H9 (cell line): ENCODE measurements at regions not wholly inside any gene's neighbourhood (a gene's known extent, or its start where the extent isn't known, plus 50 kb on each side); places are given as distances from the start of the nearest gene placed in this dataset.

ENCODE experiments used
- DNase-seq: peaks from one replicate; pipeline ENCODE4 v3.0.0-alpha.2; 2017
- H2AFZ ChIP-seq: one replicate; pipeline ENCODE4 v1.6.1; 2013; ENCODE audit warnings: mild to moderate bottlenecking, low read length, control low read depth, moderate library complexity
- H2AK5ac ChIP-seq: 2 replicates; pipeline ENCODE4 v1.6.1; 2013; ENCODE audit warnings: low read length, control low read depth, mixed read lengths; ENCODE audit not compliant: insufficient read length
- H2BK120ac ChIP-seq: one replicate; pipeline ENCODE4 v1.6.1; 2013; ENCODE audit warnings: low read depth, mild to moderate bottlenecking, low read length, control low read depth, inconsistent platforms; ENCODE audit not compliant: poor library complexity, severe bottlenecking
- H2BK12ac ChIP-seq: 2 replicates; pipeline ENCODE4 v1.6.1; 2013; ENCODE audit warnings: low read length, control low read depth, mixed read lengths, low read depth; ENCODE audit not compliant: insufficient read length
- H2BK15ac ChIP-seq: 2 replicates; pipeline ENCODE4 v1.6.1; 2013; ENCODE audit warnings: low read depth, low read length, control low read depth
- H2BK20ac ChIP-seq: one replicate; pipeline ENCODE4 v1.6.1; 2013; ENCODE audit warnings: low read depth, mild to moderate bottlenecking, low read length, control low read depth, inconsistent platforms; ENCODE audit not compliant: poor library complexity, severe bottlenecking
- H2BK5ac ChIP-seq: 2 replicates; pipeline ENCODE4 v1.6.1; 2013; ENCODE audit warnings: low read length, control low read depth, mixed read lengths; ENCODE audit not compliant: insufficient read length
- H3K14ac ChIP-seq: 2 replicates; pipeline ENCODE4 v1.6.1; 2013; ENCODE audit warnings: low read length, control low read depth; ENCODE audit not compliant: insufficient read depth
- H3K18ac ChIP-seq: 2 replicates; pipeline ENCODE4 v1.6.1; 2013; ENCODE audit warnings: low read depth, mild to moderate bottlenecking, mixed read lengths, low read length, control low read depth; ENCODE audit not compliant: insufficient read length
- H3K23ac ChIP-seq: 2 replicates; pipeline ENCODE4 v1.6.1; 2013; ENCODE audit warnings: low read length, control low read depth, mixed read lengths, low read depth; ENCODE audit not compliant: insufficient read length
- H3K23me2 ChIP-seq: 2 replicates; pipeline ENCODE4 v1.6.1; 2013; ENCODE audit warnings: low read depth, mild to moderate bottlenecking, mixed read lengths, low read length, control low read depth; ENCODE audit not compliant: insufficient read length, poor library complexity, severe bottlenecking
- H3K27ac ChIP-seq: 2 replicates; pipeline ENCODE4 v1.5.1; 2013; ENCODE audit warnings: low read length, control low read depth, mixed read lengths, low read depth; ENCODE audit not compliant: insufficient read length
- H3K27me3 ChIP-seq: 2 replicates; pipeline ENCODE4 v1.6.1; 2013; ENCODE audit warnings: low read length, control low read depth, inconsistent platforms; ENCODE audit not compliant: insufficient read depth
- H3K4ac ChIP-seq: 2 replicates; pipeline ENCODE4 v1.6.1; 2013; ENCODE audit warnings: low read depth, mild to moderate bottlenecking, control low read depth, inconsistent platforms, low read length, moderate library complexity
- H3K4me1 ChIP-seq: 2 replicates; pipeline ENCODE4 v1.6.1; 2013; ENCODE audit warnings: low read length, control low read depth, inconsistent platforms; ENCODE audit not compliant: insufficient read depth
- H3K4me2 ChIP-seq: 2 replicates; pipeline ENCODE4 v1.6.1; 2013; ENCODE audit warnings: low read length, control low read depth, mixed read lengths; ENCODE audit not compliant: insufficient read length, insufficient read depth
- H3K56ac ChIP-seq: 2 replicates; pipeline ENCODE4 v1.6.1; 2013; ENCODE audit warnings: low read depth, mild to moderate bottlenecking, mixed read lengths, low read length, control low read depth; ENCODE audit not compliant: insufficient read length
- H3K79me1 ChIP-seq: 2 replicates; pipeline ENCODE4 v1.6.1; 2013; ENCODE audit warnings: low read depth, mild to moderate bottlenecking, moderate library complexity, low read length, control low read depth, inconsistent platforms; ENCODE audit not compliant: insufficient read depth, poor library complexity, severe bottlenecking
- H3K79me2 ChIP-seq: 2 replicates; pipeline ENCODE4 v1.6.1; 2013; ENCODE audit warnings: low read length, control low read depth, inconsistent platforms; ENCODE audit not compliant: insufficient read depth
- H3K9ac ChIP-seq: 2 replicates; pipeline ENCODE4 v1.6.1; 2013; ENCODE audit warnings: low read length, control low read depth, mixed read lengths; ENCODE audit not compliant: insufficient read length; ENCODE audit errors: extremely low read depth
- H3K9me3 ChIP-seq: one replicate; pipeline ENCODE4 v1.6.1; 2013; ENCODE audit warnings: low read depth, low read length, inconsistent platforms; ENCODE audit not compliant: control insufficient read depth
- H3T11ph ChIP-seq: one replicate; pipeline ENCODE4 v1.6.1; 2013; ENCODE audit warnings: mild to moderate bottlenecking, low read length, control low read depth, inconsistent platforms
- H4K20me1 ChIP-seq: one replicate; pipeline ENCODE4 v1.6.1; 2013; ENCODE audit not compliant: control insufficient read depth, insufficient read length, insufficient read depth
- H4K5ac ChIP-seq: 2 replicates; pipeline ENCODE4 v1.6.1; 2013; ENCODE audit warnings: low read depth, mild to moderate bottlenecking, mixed read lengths, low read length, control low read depth; ENCODE audit not compliant: insufficient read length
- H4K8ac ChIP-seq: replicated peaks from 2 replicates; pipeline ENCODE4 v1.6.1; 2013; ENCODE audit warnings: low read length, control low read depth, mixed read lengths, low read depth; ENCODE audit not compliant: insufficient read length
- H4K91ac ChIP-seq: 2 replicates; pipeline ENCODE4 v1.6.1; 2013; ENCODE audit warnings: low read depth, mild to moderate bottlenecking, moderate library complexity, mixed read lengths, low read length, control low read depth; ENCODE audit not compliant: insufficient read length
- H3K27ac Mint-ChIP-seq, 3 experiments: 2 replicates in 2 of 3; 3 replicates in 1 of 3; pipeline ENCODE4 v1.8.0; 2020 to 2021; ENCODE audit warnings: mixed read lengths in 3 of 3, mild to moderate bottlenecking in 1 of 3, moderate library complexity in 1 of 3
- H3K27me3 Mint-ChIP-seq: 2 replicates; pipeline ENCODE4 v1.8.0; 2021; ENCODE audit warnings: low read depth, mild to moderate bottlenecking, moderate library complexity, mixed read lengths
- H3K36me3 Mint-ChIP-seq, 3 experiments: 2 replicates in 2 of 3; 3 replicates in 1 of 3; pipeline ENCODE4 v1.8.0; 2020 to 2021; ENCODE audit warnings: low read depth in 3 of 3, mixed read lengths in 3 of 3; ENCODE audit not compliant: insufficient read depth in 1 of 3
- H3K4me1 Mint-ChIP-seq, 2 experiments: 2 replicates each; pipeline ENCODE4 v1.8.0; 2020; ENCODE audit warnings: mixed read lengths in 2 of 2
- H3K4me3 Mint-ChIP-seq, 2 experiments: 2 replicates in 1 of 2; 3 replicates in 1 of 2; pipeline ENCODE4 v1.8.0; 2020 to 2021; ENCODE audit warnings: mild to moderate bottlenecking in 2 of 2, mixed read lengths in 2 of 2, moderate library complexity in 1 of 2
- H3K9me3 Mint-ChIP-seq, 2 experiments: 2 replicates in 1 of 2; 3 replicates in 1 of 2; pipeline ENCODE4 v1.8.0; 2020; ENCODE audit warnings: mild to moderate bottlenecking in 2 of 2, mixed read lengths in 2 of 2, moderate library complexity in 1 of 2
- WGBS: extraction: QIAGEN DNeasy Blood & Tissue Kit; methylation state at CpG from one replicate; pipeline ENCODE4 v1.1.7; 2013; ENCODE audit warnings: missing lambda C conversion rate, low lambda C conversion rate, mixed read lengths; ENCODE audit not compliant: insufficient read length; ENCODE audit errors: extremely low coverage; 5-methylcytosine and 5-hydroxymethylcytosine counted together
- TF ChIP-seq, protein P1 (sequence below): fragments of 200-600 bp; sonication (generic); conservative IDR thresholded peaks from 3 replicates; pipeline ENCODE4 v1.8.0; 2021; ENCODE audit warnings: antibody characterized with exemption, mild to moderate bottlenecking

DNA sequence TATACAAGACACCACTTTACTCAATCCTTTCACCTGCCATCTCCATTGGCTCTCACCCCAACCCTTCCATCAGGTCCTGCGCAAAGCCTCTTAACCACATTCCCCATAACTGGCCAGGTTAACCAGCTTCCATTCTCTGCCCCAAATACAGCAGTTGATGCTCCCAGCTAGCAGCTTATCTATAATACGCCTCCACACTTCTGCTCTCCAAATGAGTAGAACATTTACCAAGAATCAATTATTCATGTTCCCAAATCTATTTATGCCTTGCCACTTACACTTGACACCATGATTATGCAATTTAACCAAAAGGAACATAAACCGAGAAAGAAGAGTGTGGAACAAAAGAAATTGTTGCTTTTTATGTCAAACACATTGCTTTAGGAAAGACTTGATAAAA lies 103.7 kb upstream of the TPM1 start:
- H3K4ac ChIP-seq = no peak overlapping the region
- no peak overlapping the region for H3K27ac ChIP-seq
- H3K79me1 ChIP-seq = no peaks in the 10 kb centered on the region
- no peak overlapping the region for H2AK5ac ChIP-seq
- Mint-ChIP-seq H3K36me3 (no peaks in the 10 kb centered on the region), H3K9me3 (no peaks in the 10 kb centered on the region), H3K4me3 (no peak overlapping the region), H3K4me1 (peaks cover 17 to 24% of the 10 kb centered on the region in 2 experiments), H3K27me3 (no peaks in the 10 kb centered on the region; the same call in 1 of the 2 replicates), H3K27ac (no peak overlapping the region)
- H3T11ph ChIP-seq = no peak overlapping the region
- no peak overlapping the region for H3K23ac ChIP-seq
- H3K4me1 ChIP-seq = no peaks in the 10 kb centered on the region
- 0 out of 2 replicates have a peak, but pooled peaks cover 2% of the 10 kb centered on the region for H3K79me2 ChIP-seq
- H3K23me2 ChIP-seq = no peaks in the 10 kb centered on the region
- no peak overlapping the region for H3K4me2 ChIP-seq
- H4K5ac ChIP-seq = no peak overlapping the region
- H3K9me3 ChIP-seq = no peaks in the 10 kb centered on the region
- TF ChIP-seq, protein P1, sequence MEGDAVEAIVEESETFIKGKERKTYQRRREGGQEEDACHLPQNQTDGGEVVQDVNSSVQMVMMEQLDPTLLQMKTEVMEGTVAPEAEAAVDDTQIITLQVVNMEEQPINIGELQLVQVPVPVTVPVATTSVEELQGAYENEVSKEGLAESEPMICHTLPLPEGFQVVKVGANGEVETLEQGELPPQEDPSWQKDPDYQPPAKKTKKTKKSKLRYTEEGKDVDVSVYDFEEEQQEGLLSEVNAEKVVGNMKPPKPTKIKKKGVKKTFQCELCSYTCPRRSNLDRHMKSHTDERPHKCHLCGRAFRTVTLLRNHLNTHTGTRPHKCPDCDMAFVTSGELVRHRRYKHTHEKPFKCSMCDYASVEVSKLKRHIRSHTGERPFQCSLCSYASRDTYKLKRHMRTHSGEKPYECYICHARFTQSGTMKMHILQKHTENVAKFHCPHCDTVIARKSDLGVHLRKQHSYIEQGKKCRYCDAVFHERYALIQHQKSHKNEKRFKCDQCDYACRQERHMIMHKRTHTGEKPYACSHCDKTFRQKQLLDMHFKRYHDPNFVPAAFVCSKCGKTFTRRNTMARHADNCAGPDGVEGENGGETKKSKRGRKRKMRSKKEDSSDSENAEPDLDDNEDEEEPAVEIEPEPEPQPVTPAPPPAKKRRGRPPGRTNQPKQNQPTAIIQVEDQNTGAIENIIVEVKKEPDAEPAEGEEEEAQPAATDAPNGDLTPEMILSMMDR = no peak
- no peak overlapping the region for H2BK120ac ChIP-seq
- no peak overlapping the region for H4K91ac ChIP-seq
- no peak for DNase-seq
- no peak overlapping the region for H3K56ac ChIP-seq
- H3K14ac ChIP-seq = no peak overlapping the region
- H2BK15ac ChIP-seq = no peak overlapping the region
- H2BK20ac ChIP-seq = no peak overlapping the region
- H4K8ac ChIP-seq = no peak overlapping the region
- H3K18ac ChIP-seq = no peak overlapping the region
- H3K27me3 ChIP-seq = no peaks in the 10 kb centered on the region
- no peaks in the 10 kb centered on the region for H4K20me1 ChIP-seq
- no peak overlapping the region for H2BK5ac ChIP-seq
- no peak overlapping the region for H3K9ac ChIP-seq
- H2BK12ac ChIP-seq = no peak overlapping the region
- WGBS = no CpG with 5 or more reads among the region's 3 CpGs
- no peak overlapping the region for H2AFZ ChIP-seq
